ENCODE measurements at regions not wholly inside any gene's neighbourhood (a gene's known extent, or its start where the extent isn't known, plus 50 kb on each side); places are given as distances from the start of the nearest gene placed in this dataset.

DNA sequence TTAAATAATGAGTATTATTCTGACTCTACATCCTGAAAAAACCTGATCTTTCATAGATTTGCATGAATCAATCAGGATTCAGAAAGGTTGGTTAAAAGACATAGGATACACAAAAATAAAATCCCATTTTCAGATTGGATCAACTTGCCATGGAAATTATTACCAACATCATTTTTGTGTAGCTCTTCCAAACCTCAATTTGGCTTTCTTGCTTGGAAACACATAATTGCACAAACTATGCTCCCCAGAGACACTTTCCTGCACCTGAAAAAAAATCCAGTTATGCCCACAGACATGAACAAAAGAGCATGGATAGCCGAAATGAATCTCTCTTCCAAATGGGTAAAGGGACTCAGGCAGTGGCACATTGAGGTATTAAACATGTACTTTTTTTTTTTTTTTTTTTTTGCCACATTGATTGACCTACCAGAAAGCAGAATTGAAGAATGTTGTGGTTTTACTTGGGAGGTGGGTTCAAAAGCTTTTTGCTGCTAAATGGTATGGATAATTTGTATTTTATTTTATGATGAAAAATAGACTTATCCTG, 135.4 kb upstream of the FBN2 start:
- TF ChIP-seq, protein P1, sequence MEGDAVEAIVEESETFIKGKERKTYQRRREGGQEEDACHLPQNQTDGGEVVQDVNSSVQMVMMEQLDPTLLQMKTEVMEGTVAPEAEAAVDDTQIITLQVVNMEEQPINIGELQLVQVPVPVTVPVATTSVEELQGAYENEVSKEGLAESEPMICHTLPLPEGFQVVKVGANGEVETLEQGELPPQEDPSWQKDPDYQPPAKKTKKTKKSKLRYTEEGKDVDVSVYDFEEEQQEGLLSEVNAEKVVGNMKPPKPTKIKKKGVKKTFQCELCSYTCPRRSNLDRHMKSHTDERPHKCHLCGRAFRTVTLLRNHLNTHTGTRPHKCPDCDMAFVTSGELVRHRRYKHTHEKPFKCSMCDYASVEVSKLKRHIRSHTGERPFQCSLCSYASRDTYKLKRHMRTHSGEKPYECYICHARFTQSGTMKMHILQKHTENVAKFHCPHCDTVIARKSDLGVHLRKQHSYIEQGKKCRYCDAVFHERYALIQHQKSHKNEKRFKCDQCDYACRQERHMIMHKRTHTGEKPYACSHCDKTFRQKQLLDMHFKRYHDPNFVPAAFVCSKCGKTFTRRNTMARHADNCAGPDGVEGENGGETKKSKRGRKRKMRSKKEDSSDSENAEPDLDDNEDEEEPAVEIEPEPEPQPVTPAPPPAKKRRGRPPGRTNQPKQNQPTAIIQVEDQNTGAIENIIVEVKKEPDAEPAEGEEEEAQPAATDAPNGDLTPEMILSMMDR (IDR thresholded peaks at IDR 0.05) = no peak
- TF ChIP-seq EP300 (IDR thresholded peaks at IDR 0.05; ENCODE audit: borderline replicate concordance in 1 of 2, low read depth in 1 of 2, low read length in 1 of 2) (no peak), NFIC (IDR thresholded peaks at IDR 0.05; ENCODE audit: borderline replicate concordance) (no peak), MXI1 (IDR thresholded peaks at IDR 0.05; ENCODE audit: low read depth, low read length) (no peak)
- TF ChIP-seq, protein P2, sequence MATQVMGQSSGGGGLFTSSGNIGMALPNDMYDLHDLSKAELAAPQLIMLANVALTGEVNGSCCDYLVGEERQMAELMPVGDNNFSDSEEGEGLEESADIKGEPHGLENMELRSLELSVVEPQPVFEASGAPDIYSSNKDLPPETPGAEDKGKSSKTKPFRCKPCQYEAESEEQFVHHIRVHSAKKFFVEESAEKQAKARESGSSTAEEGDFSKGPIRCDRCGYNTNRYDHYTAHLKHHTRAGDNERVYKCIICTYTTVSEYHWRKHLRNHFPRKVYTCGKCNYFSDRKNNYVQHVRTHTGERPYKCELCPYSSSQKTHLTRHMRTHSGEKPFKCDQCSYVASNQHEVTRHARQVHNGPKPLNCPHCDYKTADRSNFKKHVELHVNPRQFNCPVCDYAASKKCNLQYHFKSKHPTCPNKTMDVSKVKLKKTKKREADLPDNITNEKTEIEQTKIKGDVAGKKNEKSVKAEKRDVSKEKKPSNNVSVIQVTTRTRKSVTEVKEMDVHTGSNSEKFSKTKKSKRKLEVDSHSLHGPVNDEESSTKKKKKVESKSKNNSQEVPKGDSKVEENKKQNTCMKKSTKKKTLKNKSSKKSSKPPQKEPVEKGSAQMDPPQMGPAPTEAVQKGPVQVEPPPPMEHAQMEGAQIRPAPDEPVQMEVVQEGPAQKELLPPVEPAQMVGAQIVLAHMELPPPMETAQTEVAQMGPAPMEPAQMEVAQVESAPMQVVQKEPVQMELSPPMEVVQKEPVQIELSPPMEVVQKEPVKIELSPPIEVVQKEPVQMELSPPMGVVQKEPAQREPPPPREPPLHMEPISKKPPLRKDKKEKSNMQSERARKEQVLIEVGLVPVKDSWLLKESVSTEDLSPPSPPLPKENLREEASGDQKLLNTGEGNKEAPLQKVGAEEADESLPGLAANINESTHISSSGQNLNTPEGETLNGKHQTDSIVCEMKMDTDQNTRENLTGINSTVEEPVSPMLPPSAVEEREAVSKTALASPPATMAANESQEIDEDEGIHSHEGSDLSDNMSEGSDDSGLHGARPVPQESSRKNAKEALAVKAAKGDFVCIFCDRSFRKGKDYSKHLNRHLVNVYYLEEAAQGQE (IDR thresholded peaks at IDR 0.05; ENCODE audit: low read depth, low read length) = no peak
- TF ChIP-seq, protein P3, sequence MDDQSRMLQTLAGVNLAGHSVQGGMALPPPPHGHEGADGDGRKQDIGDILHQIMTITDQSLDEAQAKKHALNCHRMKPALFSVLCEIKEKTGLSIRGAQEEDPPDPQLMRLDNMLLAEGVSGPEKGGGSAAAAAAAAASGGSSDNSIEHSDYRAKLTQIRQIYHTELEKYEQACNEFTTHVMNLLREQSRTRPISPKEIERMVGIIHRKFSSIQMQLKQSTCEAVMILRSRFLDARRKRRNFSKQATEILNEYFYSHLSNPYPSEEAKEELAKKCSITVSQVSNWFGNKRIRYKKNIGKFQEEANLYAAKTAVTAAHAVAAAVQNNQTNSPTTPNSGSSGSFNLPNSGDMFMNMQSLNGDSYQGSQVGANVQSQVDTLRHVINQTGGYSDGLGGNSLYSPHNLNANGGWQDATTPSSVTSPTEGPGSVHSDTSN (IDR thresholded peaks at IDR 0.05) = no peak
